ENCODE measurements at regions not wholly inside any gene's neighbourhood (a gene's known extent, or its start where the extent isn't known, plus 50 kb on each side); places are given as distances from the start of the nearest gene placed in this dataset.

DNA sequence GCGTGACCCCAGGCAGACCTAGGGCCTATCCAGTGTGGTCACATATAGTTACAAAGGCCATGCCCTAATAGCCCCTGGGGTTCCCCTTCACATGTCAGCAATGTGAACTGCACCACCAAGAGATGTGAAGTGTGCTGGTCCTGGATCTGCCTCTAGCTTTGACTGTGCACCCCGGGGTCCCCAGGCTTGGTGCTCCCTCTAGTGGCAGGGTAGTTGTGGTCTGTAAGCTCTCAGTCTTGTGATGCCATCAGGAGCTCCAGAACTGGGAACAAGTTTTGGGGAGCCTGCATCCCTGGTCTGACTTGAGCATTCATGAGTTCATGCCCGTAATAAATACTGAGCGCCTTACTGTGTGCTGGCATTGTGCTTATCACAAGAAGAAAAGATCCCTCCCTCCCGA is 143.4 kb downstream of the DHX35 start:
- no peaks in the 10 kb centered on the region; the same call in 1 of the 2 replicates for H3K9me3 ChIP-seq (replicated peaks)
- H3K4me1 ChIP-seq (replicated peaks), result no peaks in the 10 kb centered on the region
- no peak for DNase-seq (ENCODE audit: low read depth in 1 of 2, low spot score in 2 of 2)
- H3K36me3 ChIP-seq, result no peaks in the 10 kb centered on the region
- no peak overlapping the region for H3K4me3 ChIP-seq
- no peak overlapping the region for H3K27ac ChIP-seq
- H3K27me3 ChIP-seq (replicated peaks), result peaks cover 6% of the 10 kb centered on the region; the same call in 1 of the 2 replicates

- H3K9me3 ChIP-seq (replicated peaks), result no peaks in the 10 kb centered on the region; the same call in 1 of the 2 replicates
- no peaks in the 10 kb centered on the region for H3K4me1 ChIP-seq (replicated peaks)
- no peak for DNase-seq (ENCODE audit: low read depth in 1 of 2, low spot score in 2 of 2)
- H3K36me3 ChIP-seq, result no peaks in the 10 kb centered on the region
- peaks cover 2% of the 10 kb centered on the region; the same call in 1 of the 2 replicates for H3K27me3 ChIP-seq (replicated peaks)
- no peak overlapping the region for H3K27ac ChIP-seq
- H3K4me3 ChIP-seq, result no peak overlapping the region
Measured at GRCh38 chr20:39103732-39104131, 141.6 kb downstream of the DHX35 start.

GRCh38 chr20:39103305-39103704 is 141.2 kb downstream of the DHX35 start:
- H3K4me1 ChIP-seq (replicated peaks), result no peaks in the 10 kb centered on the region
- no peaks in the 10 kb centered on the region; the same call in 1 of the 2 replicates for H3K9me3 ChIP-seq (replicated peaks)
- H3K36me3 ChIP-seq, result no peaks in the 10 kb centered on the region
- H3K27me3 ChIP-seq (replicated peaks), result peaks cover under 1% of the 10 kb centered on the region; the same call in 1 of the 2 replicates
- no peak overlapping the region for H3K27ac ChIP-seq
- DNase-seq (ENCODE audit: low read depth in 1 of 2, low spot score in 2 of 2), result no peak
- H3K4me3 ChIP-seq, result no peak overlapping the region

- Histone ChIP-seq H3K27me3 (replicated peaks) (peaks cover 3% of the 10 kb centered on the region; the same call in 1 of the 2 replicates), H3K27ac (no peak overlapping the region), H3K36me3 (no peaks in the 10 kb centered on the region), H3K4me3 (no peak overlapping the region), H3K4me1 (replicated peaks) (no peaks in the 10 kb centered on the region), H3K9me3 (replicated peaks) (no peaks in the 10 kb centered on the region; the same call in 1 of the 2 replicates)
- DNase-seq (ENCODE audit: low read depth in 1 of 2, low spot score in 2 of 2), result no peak
Measured at GRCh38 chr20:39101895-39102294, 139.8 kb downstream of the DHX35 start.

- Histone ChIP-seq H3K4me1 (replicated peaks) (no peaks in the 10 kb centered on the region), H3K9me3 (replicated peaks) (no peaks in the 10 kb centered on the region; the same call in 1 of the 2 replicates), H3K27me3 (replicated peaks) (peaks cover 3% of the 10 kb centered on the region; the same call in 1 of the 2 replicates), H3K27ac (no peak overlapping the region), H3K4me3 (no peak overlapping the region), H3K36me3 (no peaks in the 10 kb centered on the region)
- DNase-seq (ENCODE audit: low read depth in 1 of 2, low spot score in 2 of 2), result no peak
Measured at GRCh38 chr20:39100691-39101090, 138.5 kb downstream of the DHX35 start.

DNA sequence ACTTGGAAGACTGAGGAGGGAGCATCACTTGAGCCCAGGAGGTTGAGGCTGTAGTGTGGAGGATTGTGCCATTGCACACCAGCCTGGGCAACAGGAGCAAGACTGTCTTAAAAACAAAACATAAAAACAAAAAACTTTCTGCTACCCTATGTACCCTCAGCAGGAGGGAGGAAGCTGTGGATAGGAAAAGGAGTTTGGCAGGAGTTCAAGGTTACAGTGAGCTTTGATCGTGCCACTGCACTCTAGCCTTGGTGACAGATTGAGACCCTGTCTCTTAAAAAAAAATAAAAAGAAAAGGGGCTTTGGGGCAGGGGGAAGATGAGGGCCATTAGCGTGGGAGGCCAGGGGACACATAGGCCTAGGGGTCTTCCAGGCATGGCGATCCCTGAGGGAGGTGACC is 135.7 kb downstream of the DHX35 start:
- no peaks in the 10 kb centered on the region for H3K4me1 ChIP-seq (replicated peaks)
- no peaks in the 10 kb centered on the region for H3K9me3 ChIP-seq (replicated peaks)
- no peak overlapping the region for H3K27ac ChIP-seq
- peaks cover 3% of the 10 kb centered on the region for H3K27me3 ChIP-seq (replicated peaks)
- no peak for DNase-seq (ENCODE audit: low read depth in 1 of 2, low spot score in 2 of 2)
- no peaks in the 10 kb centered on the region for H3K36me3 ChIP-seq
- no peak overlapping the region for H3K4me3 ChIP-seq

GRCh38 chr20:39095870-39096269 is 133.7 kb downstream of the DHX35 start:
- Histone ChIP-seq H3K9me3 (replicated peaks) (no peaks in the 10 kb centered on the region), H3K4me3 (no peak overlapping the region), H3K27ac (no peak overlapping the region), H3K4me1 (replicated peaks) (no peaks in the 10 kb centered on the region), H3K36me3 (no peaks in the 10 kb centered on the region), H3K27me3 (replicated peaks) (peaks cover 3% of the 10 kb centered on the region)
- no peak for DNase-seq (ENCODE audit: low read depth in 1 of 2, low spot score in 2 of 2)

- no peak for DNase-seq (ENCODE audit: low read depth in 1 of 2, low spot score in 2 of 2)
- H3K4me1 ChIP-seq (replicated peaks), result no peaks in the 10 kb centered on the region
Measured at GRCh38 chr20:39094391-39094790, 132.2 kb downstream of the DHX35 start.

GRCh38 chr20:39092733-39093410 is 130.7 kb downstream of the DHX35 start:
- Histone ChIP-seq H3K36me3 (no peaks in the 10 kb centered on the region), H3K4me1 (replicated peaks) (no peaks in the 10 kb centered on the region), H3K27ac (no peak overlapping the region), H3K4me3 (no peak overlapping the region), H3K9me3 (replicated peaks) (no peaks in the 10 kb centered on the region), H3K27me3 (replicated peaks) (no peaks in the 10 kb centered on the region; the same call in 1 of the 2 replicates)
- DNase-seq (ENCODE audit: low read depth in 1 of 2, low spot score in 2 of 2), result no peak

More at GRCh38 chr20:39094391-39094790, 132.2 kb downstream of the DHX35 start:
- Histone ChIP-seq H3K36me3 (no peaks in the 10 kb centered on the region), H3K4me3 (no peak overlapping the region), H3K27ac (no peak overlapping the region), H3K27me3 (replicated peaks) (peaks cover 3% of the 10 kb centered on the region; the same call in 1 of the 2 replicates), H3K9me3 (replicated peaks) (no peaks in the 10 kb centered on the region)

DNA sequence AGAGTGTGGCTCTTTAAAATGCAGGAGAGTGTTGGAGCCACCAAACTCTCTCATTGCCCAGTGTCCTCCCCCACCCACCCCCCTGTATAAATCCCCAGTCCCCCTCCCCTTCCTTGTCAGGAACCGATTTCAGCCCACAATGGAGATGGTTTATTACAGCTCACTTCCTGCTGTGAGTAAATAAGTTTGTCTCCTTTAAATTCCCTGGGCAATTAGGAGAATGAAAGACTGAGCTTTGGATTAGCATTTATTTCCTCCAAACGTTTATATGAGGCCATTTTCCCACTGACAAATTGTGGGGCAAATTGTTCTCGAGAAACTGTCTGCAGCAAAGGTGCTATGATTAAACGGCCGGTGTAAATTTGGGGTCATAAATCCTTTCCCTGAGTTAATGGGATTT is 128.8 kb downstream of the DHX35 start:
- H3K36me3 ChIP-seq, result no peaks in the 10 kb centered on the region
- no peaks in the 10 kb centered on the region; the same call in 1 of the 2 replicates for H3K27me3 ChIP-seq (replicated peaks)
- H3K4me3 ChIP-seq, result no peak overlapping the region
- H3K9me3 ChIP-seq (replicated peaks), result no peaks in the 10 kb centered on the region
- no peak overlapping the region for H3K27ac ChIP-seq
- DNase-seq (ENCODE audit: low read depth in 1 of 2, low spot score in 2 of 2), result no peak
- H3K4me1 ChIP-seq (replicated peaks), result no peaks in the 10 kb centered on the region

DNA sequence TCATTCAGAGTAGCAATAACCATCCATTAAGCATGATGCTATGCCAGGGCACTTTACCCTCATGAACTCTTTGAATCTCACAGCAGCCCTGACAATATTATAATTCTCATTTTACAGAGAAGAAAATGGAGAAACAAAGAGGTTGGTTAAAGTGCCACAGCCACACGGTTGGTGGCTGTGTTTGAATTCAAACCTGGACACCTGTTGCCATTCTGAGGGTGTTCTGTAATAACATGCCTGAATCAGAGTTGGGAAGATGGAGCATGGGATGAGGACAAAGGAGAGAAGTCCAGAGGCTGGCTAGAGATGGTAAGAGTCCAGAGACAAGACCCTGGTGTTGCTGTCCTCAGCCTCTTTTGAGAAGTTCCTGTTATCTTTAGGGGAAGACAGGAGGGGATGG is 127.7 kb downstream of the DHX35 start:
- DNase-seq (ENCODE audit: low read depth in 1 of 2, low spot score in 2 of 2), result no peak
- Histone ChIP-seq H3K9me3 (replicated peaks) (no peaks in the 10 kb centered on the region), H3K36me3 (no peaks in the 10 kb centered on the region), H3K27me3 (replicated peaks) (peaks cover 1% of the 10 kb centered on the region; the same call in 1 of the 2 replicates), H3K27ac (no peak overlapping the region), H3K4me1 (replicated peaks) (no peaks in the 10 kb centered on the region), H3K4me3 (no peak overlapping the region)
